ENCODE measurements at regions not wholly inside any gene's neighbourhood (a gene's known extent, or its start where the extent isn't known, plus 50 kb on each side); places are given as distances from the start of the nearest gene placed in this dataset.

DNA sequence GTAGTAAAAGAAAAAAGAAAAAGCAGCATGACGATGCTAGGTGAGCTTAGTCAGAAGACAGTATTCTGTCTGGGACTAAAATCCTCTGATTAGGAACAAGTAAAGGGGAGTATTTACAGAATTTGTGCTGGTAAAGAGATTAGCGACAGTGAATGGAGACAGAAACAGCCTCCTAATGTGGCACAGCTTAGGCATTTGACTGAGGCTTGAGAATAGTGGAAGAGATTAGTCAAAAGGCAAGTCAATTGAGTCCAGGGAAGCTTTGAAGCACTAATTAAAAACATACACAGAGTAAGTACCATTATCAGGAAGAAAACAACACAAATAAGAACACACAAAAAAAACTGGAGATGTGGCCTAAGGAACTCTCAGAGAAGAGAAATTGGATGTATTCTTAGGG, 131.9 kb upstream of the CLEC14A start:
- no peaks in the 10 kb centered on the region for H3K27me3 ChIP-seq
- DNase-seq, result no peak
- intact Hi-C loops (cut with DNase I; ENCODE audit: low total_unique reads), result no loop called here
- no peaks in the 10 kb centered on the region for H3K9me3 ChIP-seq
- 55 to 76% (median 71%) methylated on average over 2 of the region's 2 CpGs for WGBS, 5 donors
- H3K36me3 ChIP-seq, result no peaks in the 10 kb centered on the region
- H3K4me1 ChIP-seq, result no peaks in the 10 kb centered on the region
- H3K27ac ChIP-seq, result no peak overlapping the region
- H3K4me3 ChIP-seq, result no peak overlapping the region
- no peak for TF ChIP-seq EP300 (IDR thresholded peaks at IDR 0.05)
- no peak for TF ChIP-seq POLR2A (IDR thresholded peaks at IDR 0.05)
- TF ChIP-seq, protein P1, sequence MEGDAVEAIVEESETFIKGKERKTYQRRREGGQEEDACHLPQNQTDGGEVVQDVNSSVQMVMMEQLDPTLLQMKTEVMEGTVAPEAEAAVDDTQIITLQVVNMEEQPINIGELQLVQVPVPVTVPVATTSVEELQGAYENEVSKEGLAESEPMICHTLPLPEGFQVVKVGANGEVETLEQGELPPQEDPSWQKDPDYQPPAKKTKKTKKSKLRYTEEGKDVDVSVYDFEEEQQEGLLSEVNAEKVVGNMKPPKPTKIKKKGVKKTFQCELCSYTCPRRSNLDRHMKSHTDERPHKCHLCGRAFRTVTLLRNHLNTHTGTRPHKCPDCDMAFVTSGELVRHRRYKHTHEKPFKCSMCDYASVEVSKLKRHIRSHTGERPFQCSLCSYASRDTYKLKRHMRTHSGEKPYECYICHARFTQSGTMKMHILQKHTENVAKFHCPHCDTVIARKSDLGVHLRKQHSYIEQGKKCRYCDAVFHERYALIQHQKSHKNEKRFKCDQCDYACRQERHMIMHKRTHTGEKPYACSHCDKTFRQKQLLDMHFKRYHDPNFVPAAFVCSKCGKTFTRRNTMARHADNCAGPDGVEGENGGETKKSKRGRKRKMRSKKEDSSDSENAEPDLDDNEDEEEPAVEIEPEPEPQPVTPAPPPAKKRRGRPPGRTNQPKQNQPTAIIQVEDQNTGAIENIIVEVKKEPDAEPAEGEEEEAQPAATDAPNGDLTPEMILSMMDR (IDR thresholded peaks at IDR 0.05), result no peak
- no peak for TF ChIP-seq POLR2AphosphoS5 (IDR thresholded peaks at IDR 0.05)

DNA sequence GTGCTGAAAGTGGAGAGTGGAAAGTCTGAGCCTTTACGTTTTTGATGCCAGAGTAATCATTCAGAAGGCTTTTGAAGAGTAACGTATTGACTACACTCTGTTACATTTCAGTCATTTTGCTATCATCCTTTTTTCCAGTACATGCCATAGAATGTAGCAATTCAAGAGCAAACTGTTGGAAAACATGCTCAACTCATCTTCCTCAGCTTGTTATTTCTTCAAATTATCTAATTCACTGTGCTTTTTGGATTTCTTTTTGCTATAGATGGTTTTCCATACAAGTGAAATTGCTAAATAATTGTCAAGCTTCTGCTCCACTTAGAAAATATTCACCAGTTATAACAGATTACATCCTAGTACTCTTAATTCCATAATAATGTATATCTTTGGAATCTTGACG, 129.9 kb upstream of the CLEC14A start:
- no peak for DNase-seq
- TF ChIP-seq EP300 (IDR thresholded peaks at IDR 0.05) (no peak), POLR2A (IDR thresholded peaks at IDR 0.05) (no peak), POLR2AphosphoS5 (IDR thresholded peaks at IDR 0.05) (no peak)
- TF ChIP-seq, protein P1 (IDR thresholded peaks at IDR 0.05), result no peak
- WGBS, 5 donors, result 65 to 73% (median 71%) methylated on average over 3 of the region's 3 CpGs
- no peaks in the 10 kb centered on the region for H3K4me1 ChIP-seq
- H3K36me3 ChIP-seq, result no peaks in the 10 kb centered on the region
- no peak overlapping the region for H3K27ac ChIP-seq
- intact Hi-C loops (cut with DNase I; ENCODE audit: low total_unique reads), result no loop called here
- peaks cover 0 to 2% (median 0%) of the 10 kb centered on the region in 4 donors for H3K9me3 ChIP-seq
- no peak overlapping the region for H3K4me3 ChIP-seq
- no peaks in the 10 kb centered on the region for H3K27me3 ChIP-seq

DNA sequence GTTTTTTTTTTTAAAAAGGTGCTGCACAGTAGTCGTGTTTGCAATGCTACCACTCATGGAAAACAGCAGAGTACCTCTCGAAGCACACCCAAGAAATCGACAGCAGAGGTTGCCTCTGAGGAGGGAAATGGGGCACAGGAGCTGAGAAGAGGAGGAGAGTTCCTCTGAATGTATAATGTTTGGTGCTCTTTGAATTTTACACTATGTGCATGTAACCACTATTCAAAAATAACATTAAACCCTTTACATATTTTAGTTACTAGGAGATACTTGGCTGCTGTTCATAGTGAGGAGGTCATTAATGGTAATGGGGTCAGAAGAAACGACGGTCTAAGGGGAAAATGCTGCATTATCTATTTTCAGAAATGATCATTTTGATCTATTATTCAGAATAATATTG, 129.4 kb upstream of the CLEC14A start:
- intact Hi-C loops (cut with DNase I; ENCODE audit: low total_unique reads), result no loop called here
- DNase-seq, result no peak

DNA sequence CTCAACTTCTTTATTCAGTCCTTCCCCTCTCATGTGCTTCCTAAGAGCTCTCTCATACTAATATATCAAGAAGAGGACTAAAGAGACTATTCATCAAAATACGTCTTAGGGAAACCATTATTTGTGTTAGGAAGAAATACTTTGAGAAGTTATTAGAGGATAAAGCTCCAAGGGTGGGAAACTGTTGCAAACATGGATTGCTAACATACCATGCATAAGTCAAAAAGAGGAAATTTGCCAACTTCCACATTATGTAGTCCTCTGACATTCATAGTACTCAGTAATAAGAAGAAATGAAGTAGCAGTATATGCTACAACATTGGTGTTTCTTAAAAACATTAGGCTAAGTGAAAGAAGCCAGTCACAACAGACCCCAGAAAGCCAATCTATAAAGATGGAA, 128.8 kb upstream of the CLEC14A start:
- intact Hi-C loops (cut with DNase I; ENCODE audit: low total_unique reads), result no loop called here
- no peaks in the 10 kb centered on the region for H3K4me1 ChIP-seq
- TF ChIP-seq EP300 (IDR thresholded peaks at IDR 0.05), result no peak
- TF ChIP-seq POLR2AphosphoS5 (IDR thresholded peaks at IDR 0.05), result no peak
- TF ChIP-seq POLR2A (IDR thresholded peaks at IDR 0.05), result no peak
- TF ChIP-seq, protein P1 (IDR thresholded peaks at IDR 0.05), result no peak
- 67 to 85% (median 78%) methylated on average over 1 of the region's 1 CpG for WGBS, 5 donors
- peaks cover 0 to 5% (median 0%) of the 10 kb centered on the region in 4 donors for H3K9me3 ChIP-seq
- no peak for DNase-seq
- H3K27ac ChIP-seq, result no peak overlapping the region
- no peaks in the 10 kb centered on the region for H3K27me3 ChIP-seq
- no peaks in the 10 kb centered on the region for H3K36me3 ChIP-seq
- H3K4me3 ChIP-seq, result no peak overlapping the region

More for the DNA sequence above, 129.4 kb upstream of the CLEC14A start:
- Histone ChIP-seq H3K27me3 (no peaks in the 10 kb centered on the region), H3K27ac (no peak overlapping the region), H3K9me3 (peaks cover 0 to 5% (median 0%) of the 10 kb centered on the region in 4 donors), H3K36me3 (no peaks in the 10 kb centered on the region), H3K4me3 (no peak overlapping the region), H3K4me1 (no peaks in the 10 kb centered on the region)
- WGBS, 5 donors, result 69 to 84% (median 77%) methylated on average over 5 of the region's 5 CpGs
- TF ChIP-seq POLR2A (IDR thresholded peaks at IDR 0.05) (no peak), POLR2AphosphoS5 (IDR thresholded peaks at IDR 0.05) (no peak), EP300 (IDR thresholded peaks at IDR 0.05) (no peak)
- TF ChIP-seq, protein P1 (IDR thresholded peaks at IDR 0.05), result no peak

All from stomach (tissue), 8 donors.